ENCODE measurements at regions not wholly inside any gene's neighbourhood (a gene's known extent, or its start where the extent isn't known, plus 50 kb on each side); places are given as distances from the start of the nearest gene placed in this dataset.

DNA sequence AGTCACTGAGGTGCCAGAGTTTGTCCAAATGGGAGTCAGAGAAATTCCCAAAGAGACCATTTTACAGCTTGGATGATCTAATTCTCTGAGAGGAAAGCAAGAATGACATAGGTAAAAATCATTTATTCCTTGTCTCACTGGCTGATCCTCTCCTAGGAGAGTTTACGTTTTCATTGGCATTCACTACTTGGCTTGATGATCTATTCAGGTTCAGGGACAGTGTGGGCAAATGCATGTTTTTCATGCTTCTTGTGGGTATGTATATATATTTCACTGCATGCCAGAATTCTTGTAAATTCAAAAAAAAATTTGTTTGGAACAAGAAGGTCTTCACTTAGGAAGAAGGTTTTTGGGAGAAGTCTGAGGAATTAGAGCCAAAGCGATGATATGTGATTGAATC lies 403.4 kb upstream of the JAG1 start:
- in situ Hi-C loops (cut with MboI; ENCODE audit: low sequenced_read_pairs, unreplicated experiment), result no loop called here
- TF ChIP-seq, protein P1, sequence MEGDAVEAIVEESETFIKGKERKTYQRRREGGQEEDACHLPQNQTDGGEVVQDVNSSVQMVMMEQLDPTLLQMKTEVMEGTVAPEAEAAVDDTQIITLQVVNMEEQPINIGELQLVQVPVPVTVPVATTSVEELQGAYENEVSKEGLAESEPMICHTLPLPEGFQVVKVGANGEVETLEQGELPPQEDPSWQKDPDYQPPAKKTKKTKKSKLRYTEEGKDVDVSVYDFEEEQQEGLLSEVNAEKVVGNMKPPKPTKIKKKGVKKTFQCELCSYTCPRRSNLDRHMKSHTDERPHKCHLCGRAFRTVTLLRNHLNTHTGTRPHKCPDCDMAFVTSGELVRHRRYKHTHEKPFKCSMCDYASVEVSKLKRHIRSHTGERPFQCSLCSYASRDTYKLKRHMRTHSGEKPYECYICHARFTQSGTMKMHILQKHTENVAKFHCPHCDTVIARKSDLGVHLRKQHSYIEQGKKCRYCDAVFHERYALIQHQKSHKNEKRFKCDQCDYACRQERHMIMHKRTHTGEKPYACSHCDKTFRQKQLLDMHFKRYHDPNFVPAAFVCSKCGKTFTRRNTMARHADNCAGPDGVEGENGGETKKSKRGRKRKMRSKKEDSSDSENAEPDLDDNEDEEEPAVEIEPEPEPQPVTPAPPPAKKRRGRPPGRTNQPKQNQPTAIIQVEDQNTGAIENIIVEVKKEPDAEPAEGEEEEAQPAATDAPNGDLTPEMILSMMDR (IDR thresholded peaks at IDR 0.05; ENCODE audit: borderline replicate concordance, control extremely low read depth, extremely low read depth, insufficient read depth, missing control alignments), result no peak
- no peak for DNase-seq (ENCODE audit: low spot score)

- in situ Hi-C loops (cut with MboI; ENCODE audit: low sequenced_read_pairs, unreplicated experiment), result no loop called here
- DNase-seq (ENCODE audit: low spot score), result no peak
- TF ChIP-seq, protein P1 (IDR thresholded peaks at IDR 0.05; ENCODE audit: borderline replicate concordance, control extremely low read depth, extremely low read depth, insufficient read depth, missing control alignments), result no peak
Measured at GRCh38 chr20:11080010-11080409, 406.2 kb upstream of the JAG1 start.

DNA sequence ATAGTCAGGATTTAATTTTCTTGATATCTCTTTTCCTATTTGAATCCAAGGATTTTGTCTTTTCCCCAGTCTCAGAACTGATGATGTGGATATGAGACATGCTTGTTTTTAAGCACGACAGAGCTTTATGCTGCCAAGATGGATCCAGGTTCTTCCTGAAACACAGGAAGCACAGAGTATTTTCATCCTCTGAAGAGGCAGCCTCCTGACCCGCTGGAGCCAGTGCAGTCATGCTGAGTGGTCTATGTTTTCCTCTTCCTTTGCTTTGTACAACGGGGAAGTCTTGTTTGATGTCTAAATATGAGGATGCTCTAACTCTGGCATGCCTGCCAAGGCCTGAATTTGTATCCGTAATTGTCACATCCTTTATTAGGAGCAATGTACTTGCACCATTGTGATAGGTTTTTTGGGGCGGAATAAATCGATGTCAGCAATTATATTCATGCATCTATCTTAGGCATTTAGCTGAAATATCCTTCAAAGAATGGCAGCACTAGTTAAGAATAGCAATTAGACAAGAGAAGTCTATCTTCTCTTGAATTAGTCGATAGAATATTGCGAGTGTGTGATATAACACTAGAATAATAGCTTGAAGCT lies 407.1 kb upstream of the JAG1 start:
- TF ChIP-seq, protein P1 (IDR thresholded peaks at IDR 0.05; ENCODE audit: borderline replicate concordance, control extremely low read depth, extremely low read depth, insufficient read depth, missing control alignments), result no peak

GRCh38 chr20:11083841-11084240 lies 410.0 kb upstream of the JAG1 start:
- in situ Hi-C loops (cut with MboI; ENCODE audit: low sequenced_read_pairs, unreplicated experiment), result no loop called here
- no peak for DNase-seq (ENCODE audit: low spot score)
- TF ChIP-seq, protein P1 (IDR thresholded peaks at IDR 0.05; ENCODE audit: borderline replicate concordance, control extremely low read depth, extremely low read depth, insufficient read depth, missing control alignments), result no peak

More for the DNA sequence above, 407.1 kb upstream of the JAG1 start:
- in situ Hi-C loops (cut with MboI; ENCODE audit: low sequenced_read_pairs, unreplicated experiment), result no loop called here
- DNase-seq (ENCODE audit: low spot score), result no peak

- TF ChIP-seq, protein P1 (IDR thresholded peaks at IDR 0.05; ENCODE audit: borderline replicate concordance, control extremely low read depth, extremely low read depth, insufficient read depth, missing control alignments), result no peak
- in situ Hi-C loops (cut with MboI; ENCODE audit: low sequenced_read_pairs, unreplicated experiment), result no loop called here
Measured at GRCh38 chr20:11084508-11084907, 410.7 kb upstream of the JAG1 start.

GRCh38 chr20:11086970-11087369 lies 413.2 kb upstream of the JAG1 start:
- TF ChIP-seq, protein P1 (IDR thresholded peaks at IDR 0.05; ENCODE audit: borderline replicate concordance, control extremely low read depth, extremely low read depth, insufficient read depth, missing control alignments), result no peak
- DNase-seq (ENCODE audit: low spot score), result no peak
- in situ Hi-C loops (cut with MboI; ENCODE audit: low sequenced_read_pairs, unreplicated experiment), result no loop called here

More at GRCh38 chr20:11084508-11084907, 410.7 kb upstream of the JAG1 start:
- no peak for DNase-seq (ENCODE audit: low spot score)

Measured in GM13976 (cell line).